GM12891 (cell line): ENCODE measurements at regions not wholly inside any gene's neighbourhood (a gene's known extent, or its start where the extent isn't known, plus 50 kb on each side); places are given as distances from the start of the nearest gene placed in this dataset.

Source experiments
- PAX5 ChIP-seq: IDR thresholded peaks from 2 replicates; pipeline ENCODE4 v1.6.1; 2011; ENCODE audit warnings: low read length, moderate library complexity, mild to moderate bottlenecking; ENCODE audit not compliant: insufficient read depth, severe bottlenecking
- POLR2A ChIP-seq: IDR thresholded peaks from 2 replicates; pipeline ENCODE4 v1.6.1; 2011; ENCODE audit warnings: low read depth, low read length, control low read depth
- POLR2AphosphoS5 ChIP-seq: IDR thresholded peaks from 2 replicates; pipeline ENCODE4 v1.6.1; 2011; ENCODE audit warnings: low read depth, low read length, control low read depth
- POU2F2 ChIP-seq: IDR thresholded peaks from 2 replicates; pipeline ENCODE4 v1.6.1; 2011; ENCODE audit warnings: low read depth, mild to moderate bottlenecking, control low read depth, low read length, moderate library complexity
- SPI1 ChIP-seq: IDR thresholded peaks from 2 replicates; pipeline ENCODE4 v1.6.1; 2011; ENCODE audit warnings: low read depth, low read length, control low read depth
- TAF1 ChIP-seq: IDR thresholded peaks from 2 replicates; pipeline ENCODE4 v1.6.1; 2011; ENCODE audit warnings: low read depth, low read length, control low read depth

DNA sequence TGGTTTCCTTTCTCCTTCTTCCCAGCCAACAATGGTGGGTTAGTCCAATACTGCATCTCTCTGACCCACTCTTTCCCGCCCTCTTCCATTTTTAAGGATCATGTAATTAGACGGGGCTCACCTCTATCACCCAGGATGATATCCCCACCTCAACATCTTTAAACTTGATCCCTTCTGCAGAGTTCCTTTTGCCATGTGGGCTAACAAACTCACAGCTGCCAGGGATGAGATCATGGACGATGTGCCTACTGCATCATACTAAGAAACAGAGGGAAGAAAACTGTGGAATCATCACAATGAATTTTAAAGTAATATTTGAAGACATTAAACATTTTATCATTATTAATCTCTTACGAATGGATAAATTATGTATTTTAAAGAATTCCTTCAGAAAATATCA, 183.5 kb downstream of the RDH14 start:
- TF ChIP-seq POLR2A (no peak), PAX5 (no peak), POLR2AphosphoS5 (no peak), POU2F2 (no peak), TAF1 (no peak), SPI1 (no peak)
